SK-N-SH (cell line): ENCODE measurements at regions not wholly inside any gene's neighbourhood (a gene's known extent, or its start where the extent isn't known, plus 50 kb on each side); places are given as distances from the start of the nearest gene placed in this dataset.
A peak's percentile ranks its signal among the peaks of the same experiment; 100 is the strongest.

Source experiments
- CTCF ChIA-PET: fragments of 300-600, 350-600 bp; formaldehyde crosslinking; extraction: SDS; loops from one replicate; lab custom pipeline; 2021; lab: Yijun Ruan, JAX
- POLR2A ChIA-PET: fragments of 350-600 bp; sonication (Branson Sonifier 250); formaldehyde crosslinking; extraction: SDS; loops from one replicate; lab custom pipeline; 2020; ENCODE audit warnings: antibody characterized with exemption, inconsistent platforms; lab: Yijun Ruan, JAX
- DNase-seq: peaks from one replicate; pipeline ENCODE4 v3.0.0; 2012
- H2AFZ ChIP-seq: fragments of 200-600 bp; sonication (generic); 2 replicates; pipeline ENCODE4 v1.8.1; 2016; ENCODE audit warnings: antibody characterized with exemption, mild to moderate bottlenecking, low read depth
- H3F3A ChIP-seq: fragments of 200-600 bp; sonication (generic); replicated peaks from 2 replicates; pipeline ENCODE3; 2016; ENCODE audit warnings: antibody characterized with exemption, mild to moderate bottlenecking; ENCODE audit not compliant: insufficient read depth
- H3K27ac ChIP-seq, 2 experiments: fragments of 200-500 bp in 1 of 2; fragments of 200-600 bp in 1 of 2; sonication (Bioruptor generic) in 1 of 2; sonication (generic), shearing (Covaris generic) in 1 of 2; 2 replicates each; pipeline versions ENCODE4 v1.5.1 to v1.6.1; 2014 to 2016; ENCODE audit warnings: low read depth in 2 of 2, inconsistent platforms in 1 of 2, low read length in 1 of 2, mild to moderate bottlenecking in 1 of 2, mixed read lengths in 1 of 2
- H3K27me3 ChIP-seq: fragments of 200-600 bp; sonication (generic), shearing (Covaris generic); 2 replicates; pipeline ENCODE4 v1.6.1; 2016; ENCODE audit warnings: mixed run types; ENCODE audit not compliant: insufficient read depth
- H3K36me3 ChIP-seq, 2 experiments: fragments of 200-500 bp in 1 of 2; fragments of 200-600 bp in 1 of 2; sonication (Bioruptor generic) in 1 of 2; sonication (generic) in 1 of 2; replicated peaks in 1 of 2; 2 replicates each; pipeline versions ENCODE3 to v1.5.1; 2014 to 2016; ENCODE audit warnings: low read length in 1 of 2, mild to moderate bottlenecking in 1 of 2; ENCODE audit not compliant: insufficient read depth in 2 of 2, control insufficient read depth in 1 of 2
- H3K4me1 ChIP-seq, 2 experiments: fragments of 200-500 bp in 1 of 2; fragments of 200-600 bp in 1 of 2; sonication (Bioruptor generic) in 1 of 2; sonication (generic), shearing (Covaris generic) in 1 of 2; 2 replicates each; pipeline versions ENCODE4 v1.5.1 to v1.6.1; 2014 to 2016; ENCODE audit warnings: low read depth in 1 of 2, low read length in 1 of 2, mixed run types in 1 of 2; ENCODE audit not compliant: insufficient read depth in 2 of 2, control insufficient read depth in 1 of 2
- H3K4me2 ChIP-seq: fragments of 200-600 bp; sonication (generic), shearing (Covaris generic); 2 replicates; pipeline ENCODE4 v1.6.1; 2017; ENCODE audit warnings: mixed run types
- H3K4me3 ChIP-seq, 2 experiments: fragments of 200-500 bp in 1 of 2; fragments of 200-600 bp in 1 of 2; sonication (Bioruptor generic) in 1 of 2; sonication (generic), shearing (Covaris generic) in 1 of 2; 2 replicates each; pipeline versions ENCODE4 v1.5.1 to v1.8.1; 2014 to 2016; ENCODE audit warnings: low read depth in 2 of 2, inconsistent platforms in 1 of 2, low read length in 1 of 2, mild to moderate bottlenecking in 1 of 2, mixed read lengths in 1 of 2, moderate library complexity in 1 of 2
- H3K79me2 ChIP-seq: fragments of 200-600 bp; sonication (generic); 2 replicates; pipeline ENCODE4 v1.8.1; 2017; ENCODE audit warnings: mild to moderate bottlenecking; ENCODE audit not compliant: insufficient read depth
- H3K9ac ChIP-seq: fragments of 200-600 bp; sonication (generic); 2 replicates; pipeline ENCODE4 v1.6.1; 2017; ENCODE audit warnings: mixed run types
- H3K9me2 ChIP-seq: fragments of 200-600 bp; sonication (generic); 2 replicates; pipeline ENCODE4 v1.6.1; 2017; ENCODE audit warnings: mixed run types
- H3K9me3 ChIP-seq: fragments of 200-600 bp; sonication (generic); 2 replicates; pipeline ENCODE4 v1.6.1; 2017; ENCODE audit warnings: mixed run types, mild to moderate bottlenecking, moderate library complexity
- H4K20me1 ChIP-seq: fragments of 200-600 bp; sonication (generic); 2 replicates; pipeline ENCODE4 v1.6.1; 2017; ENCODE audit warnings: mild to moderate bottlenecking, mixed run types; ENCODE audit not compliant: insufficient read depth
- CTCF ChIP-seq: fragments of 200-600 bp; sonication (generic); IDR thresholded peaks from 2 replicates; pipeline ENCODE4 v1.6.1; 2017; ENCODE audit warnings: antibody characterized with exemption, mild to moderate bottlenecking, moderate library complexity
- EZH2phosphoT487 ChIP-seq: fragments of 200-600 bp; sonication (generic); IDR thresholded peaks from 2 replicates; pipeline ENCODE4 v1.6.1; 2017; ENCODE audit warnings: low read depth, mixed run types, mild to moderate bottlenecking, antibody characterized with exemption, moderate library complexity, borderline replicate concordance
- FOSL2 ChIP-seq: IDR thresholded peaks from 2 replicates; pipeline ENCODE4 v1.4.0; 2012; ENCODE audit warnings: low read depth, mild to moderate bottlenecking, moderate library complexity, borderline replicate concordance
- MEF2A ChIP-seq: IDR thresholded peaks from 2 replicates; pipeline ENCODE4 v1.4.0; 2012; ENCODE audit warnings: low read depth, borderline replicate concordance
- PBX3 ChIP-seq: IDR thresholded peaks from 2 replicates; pipeline ENCODE4; 2012
- RXRA ChIP-seq: IDR thresholded peaks from 2 replicates; pipeline ENCODE4 v1.4.0; 2012; ENCODE audit warnings: low read depth, mild to moderate bottlenecking, borderline replicate concordance
- SIN3A ChIP-seq: IDR thresholded peaks from 2 replicates; pipeline ENCODE4 v1.6.1; 2012; ENCODE audit warnings: low read depth, mild to moderate bottlenecking, low read length, moderate library complexity, borderline replicate concordance
- SMC3 ChIP-seq: IDR thresholded peaks from 2 replicates; pipeline ENCODE4 v1.6.1; 2012; ENCODE audit warnings: low read depth, low read length, improper control_type of control experiment
- TCF12 ChIP-seq: IDR thresholded peaks from 2 replicates; pipeline ENCODE4 v1.4.0; 2012
- TEAD4 ChIP-seq: IDR thresholded peaks from 2 replicates; pipeline ENCODE4 v1.4.0; 2012; ENCODE audit warnings: mild to moderate bottlenecking, borderline replicate concordance; ENCODE audit not compliant: insufficient read depth
- USF1 ChIP-seq: IDR thresholded peaks from 2 replicates; pipeline ENCODE4 v1.4.0; 2012; ENCODE audit warnings: low read depth, borderline replicate concordance
- WGBS: methylation state at CpG from one replicate; pipeline ENCODE4 v1.1.6; 2017; ENCODE audit warnings: low lambda C conversion rate; 5-methylcytosine and 5-hydroxymethylcytosine counted together

- Histone ChIP-seq H2AFZ (no peak overlapping the region), H3K4me3 (no peak overlapping the region), H3F3A (no peaks in the 10 kb centered on the region), H3K4me1 (no peaks in the 10 kb centered on the region), H3K9me2 (no peaks in the 10 kb centered on the region), H3K36me3 (no peaks in the 10 kb centered on the region), H3K9me3 (no peaks in the 10 kb centered on the region), H3K27me3 (no peaks in the 10 kb centered on the region), H3K9ac (no peak overlapping the region), H3K27ac (no peak overlapping the region), H4K20me1 (no peaks in the 10 kb centered on the region), H3K79me2 (no peaks in the 10 kb centered on the region), H3K4me2 (no peak overlapping the region)
- CTCF ChIA-PET, result no interaction called here
- WGBS, result 72% methylated on average over 1 of the region's 1 CpG
- POLR2A ChIA-PET, result no interaction called here
- no peak for DNase-seq
- TF ChIP-seq CTCF (no peak), FOSL2 (no peak), SMC3 (no peak), TEAD4 (no peak), SIN3A (no peak), USF1 (no peak), EZH2phosphoT487 (no peak), MEF2A (no peak)
These were observed 366.2 kb downstream of the ACTL7B start for GRCh38 chr9:108489567-108489966.

- H3K9ac ChIP-seq, result no peak overlapping the region
- no peaks in the 10 kb centered on the region for H3K79me2 ChIP-seq
- DNase-seq, result no peak
- no peaks in the 10 kb centered on the region for H3K9me2 ChIP-seq
- TF ChIP-seq TCF12, result peak; percentile 44
- TF ChIP-seq PBX3, result peak; percentile 53
- TF ChIP-seq CTCF, result no peak
- no peak for TF ChIP-seq RXRA
- H3K4me3 ChIP-seq, result no peak overlapping the region
- H3K36me3 ChIP-seq, result no peaks in the 10 kb centered on the region
- WGBS, result 45% methylated on average over 2 of the region's 2 CpGs
- no peak overlapping the region for H2AFZ ChIP-seq
- no peaks in the 10 kb centered on the region for H3F3A ChIP-seq
- no peaks in the 10 kb centered on the region for H3K4me1 ChIP-seq
- no peak overlapping the region for H3K4me2 ChIP-seq
- H3K27me3 ChIP-seq, result no peaks in the 10 kb centered on the region
- H3K27ac ChIP-seq, result no peak overlapping the region
- H3K9me3 ChIP-seq, result no peaks in the 10 kb centered on the region
- ChIA-PET POLR2A (no interaction called here), CTCF (no interaction called here)
- H4K20me1 ChIP-seq, result no peaks in the 10 kb centered on the region
These were observed 369.0 kb downstream of the ACTL7B start for GRCh38 chr9:108486831-108487230.
